K562 (cell line): ENCODE measurements at regions not wholly inside any gene's neighbourhood (a gene's known extent, or its start where the extent isn't known, plus 50 kb on each side); places are given as distances from the start of the nearest gene placed in this dataset.

Experiments
- BRF1 ChIP-seq: IDR thresholded peaks from 3 replicates; pipeline ENCODE4 v1.6.1; 2011; ENCODE audit warnings: borderline replicate concordance, mild to moderate bottlenecking; ENCODE audit not compliant: insufficient read length; ENCODE audit errors: extremely low read depth
- NELFE ChIP-seq: IDR thresholded peaks from 2 replicates; pipeline ENCODE4 v1.6.1; 2011; ENCODE audit warnings: mild to moderate bottlenecking; ENCODE audit not compliant: insufficient read depth, insufficient read length
- POLR2A ChIP-seq: fragments of 450-650 bp; conservative IDR thresholded peaks from 2 replicates; pipeline ENCODE4 v1.6.1; 2016
- SREBF2 ChIP-seq: sonication (generic); formaldehyde crosslinking; IDR thresholded peaks from 2 replicates; pipeline ENCODE4 v1.4.0; 2020; ENCODE audit warnings: mild to moderate bottlenecking, missing genetic modification reagents
- ZZZ3 ChIP-seq: fragments of 450-650 bp; IDR thresholded peaks from 2 replicates; pipeline ENCODE4 v1.6.1; 2016; ENCODE audit warnings: antibody characterized with exemption, mild to moderate bottlenecking, moderate library complexity
- TF ChIP-seq, protein P1 (sequence below): sonication (generic); formaldehyde crosslinking; IDR thresholded peaks from 2 replicates; pipeline ENCODE4 v1.8.1; 2023; ENCODE audit warnings: mild to moderate bottlenecking, missing genetic modification reagents
- TF ChIP-seq, protein P2 (sequence below): sonication (generic); formaldehyde crosslinking; IDR thresholded peaks from 2 replicates; pipeline ENCODE4 v1.8.0; 2022; ENCODE audit warnings: missing genetic modification reagents, mild to moderate bottlenecking, borderline replicate concordance
- TF ChIP-seq, protein P3 (sequence below): fragments of 450-650 bp; conservative IDR thresholded peaks from 2 replicates; pipeline ENCODE4 v1.6.1; 2016; ENCODE audit warnings: missing genetic modification characterization, low read depth, mild to moderate bottlenecking, control low read depth, missing compliant biosample characterization

DNA sequence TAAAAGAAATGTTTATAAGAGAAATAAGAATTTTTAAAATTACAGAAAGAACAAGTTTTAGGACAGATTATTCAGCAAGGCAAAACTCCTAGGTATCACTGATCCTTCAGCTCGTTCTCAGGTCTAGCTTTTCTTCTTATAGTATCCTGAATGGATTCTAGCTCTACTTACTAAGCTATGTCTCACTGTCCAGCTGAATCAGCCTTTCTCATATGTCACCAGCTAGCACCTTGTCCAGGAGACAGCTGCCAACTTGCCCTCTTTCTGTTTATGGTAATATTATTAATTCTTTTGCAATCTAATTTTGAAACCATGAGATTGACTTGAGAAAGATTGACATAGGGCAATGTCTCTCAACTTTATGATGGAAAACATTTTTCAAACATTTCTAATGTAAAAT is 159.9 kb downstream of the LYPLAL1 start:
- TF ChIP-seq, protein P1, sequence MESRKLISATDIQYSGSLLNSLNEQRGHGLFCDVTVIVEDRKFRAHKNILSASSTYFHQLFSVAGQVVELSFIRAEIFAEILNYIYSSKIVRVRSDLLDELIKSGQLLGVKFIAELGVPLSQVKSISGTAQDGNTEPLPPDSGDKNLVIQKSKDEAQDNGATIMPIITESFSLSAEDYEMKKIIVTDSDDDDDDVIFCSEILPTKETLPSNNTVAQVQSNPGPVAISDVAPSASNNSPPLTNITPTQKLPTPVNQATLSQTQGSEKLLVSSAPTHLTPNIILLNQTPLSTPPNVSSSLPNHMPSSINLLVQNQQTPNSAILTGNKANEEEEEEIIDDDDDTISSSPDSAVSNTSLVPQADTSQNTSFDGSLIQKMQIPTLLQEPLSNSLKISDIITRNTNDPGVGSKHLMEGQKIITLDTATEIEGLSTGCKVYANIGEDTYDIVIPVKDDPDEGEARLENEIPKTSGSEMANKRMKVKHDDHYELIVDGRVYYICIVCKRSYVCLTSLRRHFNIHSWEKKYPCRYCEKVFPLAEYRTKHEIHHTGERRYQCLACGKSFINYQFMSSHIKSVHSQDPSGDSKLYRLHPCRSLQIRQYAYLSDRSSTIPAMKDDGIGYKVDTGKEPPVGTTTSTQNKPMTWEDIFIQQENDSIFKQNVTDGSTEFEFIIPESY (CRISPR knock-in tag): no peak
- TF ChIP-seq, protein P2, sequence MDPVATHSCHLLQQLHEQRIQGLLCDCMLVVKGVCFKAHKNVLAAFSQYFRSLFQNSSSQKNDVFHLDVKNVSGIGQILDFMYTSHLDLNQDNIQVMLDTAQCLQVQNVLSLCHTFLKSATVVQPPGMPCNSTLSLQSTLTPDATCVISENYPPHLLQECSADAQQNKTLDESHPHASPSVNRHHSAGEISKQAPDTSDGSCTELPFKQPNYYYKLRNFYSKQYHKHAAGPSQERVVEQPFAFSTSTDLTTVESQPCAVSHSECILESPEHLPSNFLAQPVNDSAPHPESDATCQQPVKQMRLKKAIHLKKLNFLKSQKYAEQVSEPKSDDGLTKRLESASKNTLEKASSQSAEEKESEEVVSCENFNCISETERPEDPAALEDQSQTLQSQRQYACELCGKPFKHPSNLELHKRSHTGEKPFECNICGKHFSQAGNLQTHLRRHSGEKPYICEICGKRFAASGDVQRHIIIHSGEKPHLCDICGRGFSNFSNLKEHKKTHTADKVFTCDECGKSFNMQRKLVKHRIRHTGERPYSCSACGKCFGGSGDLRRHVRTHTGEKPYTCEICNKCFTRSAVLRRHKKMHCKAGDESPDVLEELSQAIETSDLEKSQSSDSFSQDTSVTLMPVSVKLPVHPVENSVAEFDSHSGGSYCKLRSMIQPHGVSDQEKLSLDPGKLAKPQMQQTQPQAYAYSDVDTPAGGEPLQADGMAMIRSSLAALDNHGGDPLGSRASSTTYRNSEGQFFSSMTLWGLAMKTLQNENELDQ (CRISPR knock-in tag): no peak
- TF ChIP-seq ZZZ3 (no peak), POLR2A (no peak), NELFE (no peak), BRF1 (no peak), SREBF2 (CRISPR knock-in tag) (no peak)
- TF ChIP-seq, protein P3, sequence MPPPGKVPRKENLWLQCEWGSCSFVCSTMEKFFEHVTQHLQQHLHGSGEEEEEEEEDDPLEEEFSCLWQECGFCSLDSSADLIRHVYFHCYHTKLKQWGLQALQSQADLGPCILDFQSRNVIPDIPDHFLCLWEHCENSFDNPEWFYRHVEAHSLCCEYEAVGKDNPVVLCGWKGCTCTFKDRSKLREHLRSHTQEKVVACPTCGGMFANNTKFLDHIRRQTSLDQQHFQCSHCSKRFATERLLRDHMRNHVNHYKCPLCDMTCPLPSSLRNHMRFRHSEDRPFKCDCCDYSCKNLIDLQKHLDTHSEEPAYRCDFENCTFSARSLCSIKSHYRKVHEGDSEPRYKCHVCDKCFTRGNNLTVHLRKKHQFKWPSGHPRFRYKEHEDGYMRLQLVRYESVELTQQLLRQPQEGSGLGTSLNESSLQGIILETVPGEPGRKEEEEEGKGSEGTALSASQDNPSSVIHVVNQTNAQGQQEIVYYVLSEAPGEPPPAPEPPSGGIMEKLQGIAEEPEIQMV (tag): no peak
